OCI-LY7 (cell line): ENCODE measurements at regions not wholly inside any gene's neighbourhood (a gene's known extent, or its start where the extent isn't known, plus 50 kb on each side); places are given as distances from the start of the nearest gene placed in this dataset.

ENCODE experiments used
- CTCF ChIP-seq: fragments of 200-600 bp; sonication (generic); conservative IDR thresholded peaks from 2 replicates; pipeline ENCODE4 v1.5.1; 2014; ENCODE audit warnings: mild to moderate bottlenecking, antibody characterized with exemption, low read length, moderate library complexity, mixed read lengths
- EZH2phosphoT487 ChIP-seq: fragments of 200-600 bp; sonication (generic); IDR thresholded peaks from 2 replicates; pipeline ENCODE4 v1.6.1; 2018; ENCODE audit warnings: low read depth, borderline replicate concordance, mild to moderate bottlenecking, mixed run types, antibody characterized with exemption, low read length, moderate library complexity, mixed read lengths

- TF ChIP-seq EZH2phosphoT487 (no peak), CTCF (no peak)
These were observed 167.0 kb upstream of the PITRM1 start for GRCh38 chr10:3339531-3339950.
